NT2/D1 (cell line): ENCODE measurements at regions not wholly inside any gene's neighbourhood (a gene's known extent, or its start where the extent isn't known, plus 50 kb on each side); places are given as distances from the start of the nearest gene placed in this dataset.
"Not testable (repeated sequence)": the region's sequence is repeated elsewhere in the genome, so short reads cannot be mapped to it uniquely, and the experiment has no call there.

ENCODE experiments used
- DNase-seq: peaks from one replicate; pipeline ENCODE4 v3.0.0-alpha.2; 2011; ENCODE audit warnings: low read depth, low spot score
- H3K27me3 ChIP-seq: 2 replicates; pipeline ENCODE4 v1.6.0; 2011; ENCODE audit warnings: mild to moderate bottlenecking; ENCODE audit not compliant: insufficient read length, insufficient read depth
- H3K36me3 ChIP-seq: 2 replicates; pipeline ENCODE4 v1.6.1; 2011; ENCODE audit warnings: mild to moderate bottlenecking, low read length, mixed read lengths; ENCODE audit not compliant: insufficient read depth, insufficient read length
- H3K4me1 ChIP-seq: 2 replicates; pipeline ENCODE4 v1.5.1; 2011; ENCODE audit not compliant: insufficient read depth, insufficient read length
- H3K4me3 ChIP-seq: 2 replicates; pipeline ENCODE4 v1.5.1; 2011; ENCODE audit warnings: low read depth; ENCODE audit not compliant: insufficient read length
- H3K9ac ChIP-seq: 2 replicates; pipeline ENCODE4 v1.6.0; 2011; ENCODE audit warnings: low read depth; ENCODE audit not compliant: insufficient read length
- H3K9me3 ChIP-seq: 2 replicates; pipeline ENCODE4 v1.5.1; 2011; ENCODE audit warnings: mild to moderate bottlenecking, low read length; ENCODE audit not compliant: insufficient read depth
- SUZ12 ChIP-seq: IDR thresholded peaks from 2 replicates; pipeline ENCODE4 v1.6.1; 2011; ENCODE audit not compliant: insufficient read length, insufficient read depth; ENCODE audit errors: extremely low read depth
- YY1 ChIP-seq: IDR thresholded peaks from 2 replicates; pipeline ENCODE4 v1.6.1; 2011; ENCODE audit not compliant: insufficient read length, insufficient read depth
- ZNF274 ChIP-seq: IDR thresholded peaks from 2 replicates; pipeline ENCODE4 v1.6.1; 2011; ENCODE audit warnings: mild to moderate bottlenecking, low read depth, low read length

GRCh38 chr15:69704700-69705099, 252.1 kb downstream of the RPLP1 start:
- Histone ChIP-seq H3K4me1 (no peaks in the 10 kb centered on the region), H3K9ac (no peak overlapping the region), H3K9me3 (peaks cover 8% of the 10 kb centered on the region; the same call in 1 of the 2 replicates), H3K4me3 (no peak overlapping the region), H3K36me3 (no peaks in the 10 kb centered on the region), H3K27me3 (no peaks in the 10 kb centered on the region)
- no peak for TF ChIP-seq YY1
- no peak for TF ChIP-seq SUZ12
- no peak for TF ChIP-seq ZNF274
- DNase-seq = no peak

GRCh38 chr15:69706353-69707097, 253.9 kb downstream of the RPLP1 start:
- H3K4me1 ChIP-seq = no peaks in the 10 kb centered on the region

GRCh38 chr15:69707241-69707640, 254.6 kb downstream of the RPLP1 start:
- not testable (repeated sequence) for H3K36me3 ChIP-seq, DNase-seq, H3K4me3 ChIP-seq, H3K27me3 ChIP-seq, H3K9ac ChIP-seq, H3K9me3 ChIP-seq, H3K4me1 ChIP-seq

More at GRCh38 chr15:69706353-69707097, 253.9 kb downstream of the RPLP1 start:
- no peak overlapping the region for H3K9ac ChIP-seq
- DNase-seq = no peak
- no peaks in the 10 kb centered on the region for H3K27me3 ChIP-seq
- H3K36me3 ChIP-seq = no peaks in the 10 kb centered on the region
- peaks cover 8% of the 10 kb centered on the region; the same call in 1 of the 2 replicates for H3K9me3 ChIP-seq
- TF ChIP-seq SUZ12 (no peak), ZNF274 (no peak), YY1 (no peak)
- no peak overlapping the region for H3K4me3 ChIP-seq

GRCh38 chr15:69708436-69709122, 256.0 kb downstream of the RPLP1 start:
- not testable (repeated sequence) for H3K27me3 ChIP-seq, H3K9me3 ChIP-seq, H3K4me1 ChIP-seq, DNase-seq, H3K4me3 ChIP-seq, H3K9ac ChIP-seq, H3K36me3 ChIP-seq

- no peaks in the 10 kb centered on the region for H3K4me1 ChIP-seq
- no peak for TF ChIP-seq SUZ12
- no peak for TF ChIP-seq YY1
- no peak for TF ChIP-seq ZNF274
- no peak for DNase-seq
- no peaks in the 10 kb centered on the region for H3K36me3 ChIP-seq
- no peaks in the 10 kb centered on the region for H3K9me3 ChIP-seq
- H3K9ac ChIP-seq = no peak overlapping the region
- no peaks in the 10 kb centered on the region for H3K27me3 ChIP-seq
- H3K4me3 ChIP-seq = no peak overlapping the region
Observed at GRCh38 chr15:69712991-69713390, 260.4 kb downstream of the RPLP1 start.

GRCh38 chr15:69713726-69714559, 261.3 kb downstream of the RPLP1 start:
- no peaks in the 10 kb centered on the region for H3K9me3 ChIP-seq
- DNase-seq = no peak
- H3K27me3 ChIP-seq = no peaks in the 10 kb centered on the region
- H3K9ac ChIP-seq = no peak overlapping the region
- no peaks in the 10 kb centered on the region for H3K4me1 ChIP-seq
- H3K4me3 ChIP-seq = no peak overlapping the region
- no peaks in the 10 kb centered on the region for H3K36me3 ChIP-seq
- no peak for TF ChIP-seq SUZ12
- TF ChIP-seq ZNF274 = no peak
- no peak for TF ChIP-seq YY1

- Histone ChIP-seq H3K4me3 (no peak overlapping the region), H3K4me1 (no peaks in the 10 kb centered on the region), H3K9ac (no peak overlapping the region), H3K27me3 (no peaks in the 10 kb centered on the region), H3K36me3 (no peaks in the 10 kb centered on the region), H3K9me3 (no peaks in the 10 kb centered on the region)
- TF ChIP-seq YY1 = no peak
- no peak for TF ChIP-seq SUZ12
- TF ChIP-seq ZNF274 = no peak
- DNase-seq = no peak
Observed at GRCh38 chr15:69715210-69715609, 262.6 kb downstream of the RPLP1 start.
